Naive thymus-derived CD4-positive, alpha-beta T cell (primary cell): ENCODE measurements at regions not wholly inside any gene's neighbourhood (a gene's known extent, or its start where the extent isn't known, plus 50 kb on each side); places are given as distances from the start of the nearest gene placed in this dataset.
"Not testable (repeated sequence)": the region's sequence is repeated elsewhere in the genome, so short reads cannot be mapped to it uniquely, and the experiment has no call there.

Experiments used
- ATAC-seq: fragments of 150-1000 bp; cut with Tn5 transposase; 2 replicates; pipeline ENCODE4 v1.10.0; 2021; ENCODE audit warnings: mild to moderate bottlenecking, moderate library complexity
- CTCF ChIA-PET: fragments of 350-600 bp; sonication (Branson Sonifier 250); formaldehyde crosslinking; loops from one replicate; lab custom pipeline; 2021; ENCODE audit warnings: antibody characterized with exemption; lab: Charles Lee
- POLR2A ChIA-PET: fragments of 350-600 bp; sonication (Branson Sonifier 250); formaldehyde crosslinking; loops from one replicate; lab custom pipeline; 2021; ENCODE audit warnings: antibody characterized with exemption, inconsistent platforms; lab: Charles Lee
- DNase-seq, 9 donors: peaks; one replicate each; pipeline versions ENCODE4 v3.0.0 to v3.0.0-alpha.2; 2020 to 2022; ENCODE audit warnings: mixed read lengths in 1 of 9
- H3K27ac ChIP-seq: one replicate; pipeline ENCODE4 v1.7.0; 2013; ENCODE audit warnings: mild to moderate bottlenecking, low read depth, low read length, moderate library complexity
- H3K27me3 ChIP-seq, 2 donors: one replicate each; pipeline ENCODE4 v1.7.0; 2013; ENCODE audit warnings: low read length in 2 of 2, mild to moderate bottlenecking in 2 of 2, moderate library complexity in 2 of 2; ENCODE audit not compliant: control insufficient read depth in 2 of 2, insufficient read depth in 2 of 2
- H3K36me3 ChIP-seq, 3 experiments: 1 replicate in 2 of 3; 2 replicates in 1 of 3; pipeline ENCODE4 v1.7.0; 2013; ENCODE audit warnings: low read length in 3 of 3, mild to moderate bottlenecking in 3 of 3, moderate library complexity in 1 of 3; ENCODE audit not compliant: insufficient read depth in 3 of 3, control insufficient read depth in 2 of 3
- H3K4me1 ChIP-seq, 2 donors: one replicate each; pipeline ENCODE4 v1.7.0; 2013; ENCODE audit warnings: low read length in 2 of 2, mild to moderate bottlenecking in 2 of 2, moderate library complexity in 1 of 2; ENCODE audit not compliant: control insufficient read depth in 2 of 2, insufficient read depth in 2 of 2
- H3K4me3 ChIP-seq: 2 replicates; pipeline ENCODE4 v1.7.0; 2013; ENCODE audit warnings: mild to moderate bottlenecking, low read length
- H3K9me3 ChIP-seq, 3 experiments: 1 replicate in 2 of 3; 2 replicates in 1 of 3; pipeline ENCODE4 v1.7.0; 2013; ENCODE audit warnings: low read length in 3 of 3; ENCODE audit not compliant: control insufficient read depth in 2 of 3
- H3K27ac Mint-ChIP-seq, 9 donors: one replicate each; pipeline ENCODE4 v1.8.0; 2020 to 2022; ENCODE audit warnings: mixed read lengths in 9 of 9, mild to moderate bottlenecking in 8 of 9, moderate library complexity in 5 of 9, inconsistent platforms in 2 of 9
- H3K27me3 Mint-ChIP-seq, 5 donors: one replicate each; pipeline ENCODE4 v1.8.0; 2021 to 2022; ENCODE audit warnings: mixed read lengths in 5 of 5, mild to moderate bottlenecking in 1 of 5
- H3K36me3 Mint-ChIP-seq, 5 donors: one replicate each; pipeline ENCODE4 v1.8.0; 2020 to 2022; ENCODE audit warnings: mixed read lengths in 5 of 5, mild to moderate bottlenecking in 3 of 5, inconsistent platforms in 1 of 5
- H3K4me1 Mint-ChIP-seq, 7 donors: one replicate each; pipeline ENCODE4 v1.8.0; 2020 to 2022; ENCODE audit warnings: mixed read lengths in 7 of 7, mild to moderate bottlenecking in 3 of 7, inconsistent platforms in 1 of 7
- H3K4me3 Mint-ChIP-seq, 10 donors: one replicate each; pipeline ENCODE4 v1.8.0; 2020 to 2022; ENCODE audit warnings: mild to moderate bottlenecking in 10 of 10, mixed read lengths in 10 of 10, moderate library complexity in 6 of 10, inconsistent platforms in 2 of 10
- H3K9me3 Mint-ChIP-seq, 11 donors: one replicate each; pipeline ENCODE4 v1.8.0; 2020 to 2022; ENCODE audit warnings: mixed read lengths in 11 of 11, mild to moderate bottlenecking in 4 of 11, inconsistent platforms in 1 of 11, moderate library complexity in 1 of 11
- intact Hi-C, 2 donors: fragments of 100-400 bp; cut with micrococcal nuclease; formaldehyde crosslinking; loops; one replicate each; pipeline ENCODE4 v1.15.1; 2023

- no peak overlapping the region for H3K4me3 Mint-ChIP-seq
- no peaks in the 10 kb centered on the region for H3K27me3 ChIP-seq
- POLR2A ChIA-PET: no interaction called here
- H3K36me3 Mint-ChIP-seq: no peaks in the 10 kb centered on the region
- no peak overlapping the region for H3K27ac ChIP-seq
- DNase-seq (no peak), ATAC-seq (no peak)
- no peaks in the 10 kb centered on the region for H3K4me1 ChIP-seq
- no peaks in the 10 kb centered on the region for H3K36me3 ChIP-seq
- peaks cover 0 to 6% (median 0%) of the 10 kb centered on the region in 5 donors for H3K27me3 Mint-ChIP-seq
- H3K9me3 Mint-ChIP-seq: peaks cover 2 to 27% (median 8%) of the 10 kb centered on the region in 11 donors
- no peak overlapping the region for H3K27ac Mint-ChIP-seq
- H3K4me1 Mint-ChIP-seq: no peaks in the 10 kb centered on the region
- H3K4me3 ChIP-seq: no peak overlapping the region
- intact Hi-C loops: no loop called here
- CTCF ChIA-PET: no interaction called here
- H3K9me3 ChIP-seq: no peaks in the 10 kb centered on the region
Measured at GRCh38 chr12:24625103-24625502, 323.8 kb downstream of the BCAT1 start.

GRCh38 chr12:24619954-24620353, 328.9 kb downstream of the BCAT1 start:
- intact Hi-C loops, H3K4me1 Mint-ChIP-seq, DNase-seq, H3K4me3 ChIP-seq, H3K27ac ChIP-seq, H3K27me3 Mint-ChIP-seq, ATAC-seq, H3K36me3 Mint-ChIP-seq, H3K4me1 ChIP-seq, H3K4me3 Mint-ChIP-seq, H3K27me3 ChIP-seq, H3K36me3 ChIP-seq, H3K9me3 ChIP-seq, H3K27ac Mint-ChIP-seq, POLR2A ChIA-PET, CTCF ChIA-PET: not testable (repeated sequence)
- peaks cover 2 to 22% (median 9%) of the 10 kb centered on the region in 11 donors for H3K9me3 Mint-ChIP-seq

- H3K4me1 Mint-ChIP-seq: no peaks in the 10 kb centered on the region
- no peak overlapping the region for H3K4me3 Mint-ChIP-seq
- H3K36me3 Mint-ChIP-seq: no peaks in the 10 kb centered on the region
- no peak overlapping the region for H3K27ac ChIP-seq
- CTCF ChIA-PET: no interaction called here
- ATAC-seq (no peak), DNase-seq (no peak)
- no peaks in the 10 kb centered on the region for H3K4me1 ChIP-seq
- H3K27me3 ChIP-seq: no peaks in the 10 kb centered on the region
- no peak overlapping the region for H3K27ac Mint-ChIP-seq
- peaks cover 0 to 5% (median 0%) of the 10 kb centered on the region in 5 donors for H3K27me3 Mint-ChIP-seq
- peaks cover 0 to 14% (median 6%) of the 10 kb centered on the region in 11 donors for H3K9me3 Mint-ChIP-seq
- H3K36me3 ChIP-seq: no peaks in the 10 kb centered on the region
- intact Hi-C loops: no loop called here
- no peak overlapping the region for H3K4me3 ChIP-seq
- H3K9me3 ChIP-seq: no peaks in the 10 kb centered on the region
- POLR2A ChIA-PET: no interaction called here
Measured at GRCh38 chr12:24617471-24617870, 331.4 kb downstream of the BCAT1 start.

- Histone ChIP-seq H3K4me3 (no peak overlapping the region), H3K36me3 (no peaks in the 10 kb centered on the region), H3K4me1 (no peaks in the 10 kb centered on the region), H3K27ac (no peak overlapping the region), H3K27me3 (no peaks in the 10 kb centered on the region), H3K9me3 (no peaks in the 10 kb centered on the region)
- ATAC-seq (no peak), DNase-seq (no peak)
- CTCF ChIA-PET: no interaction called here
- POLR2A ChIA-PET: no interaction called here
- Mint-ChIP-seq H3K4me1 (no peaks in the 10 kb centered on the region), H3K4me3 (no peak overlapping the region), H3K36me3 (no peaks in the 10 kb centered on the region), H3K9me3 (peaks cover 0 to 6% (median 2%) of the 10 kb centered on the region in 11 donors), H3K27me3 (peaks cover 0 to 5% (median 0%) of the 10 kb centered on the region in 5 donors), H3K27ac (no peak overlapping the region)
- intact Hi-C loops: no loop called here
Measured at GRCh38 chr12:24615967-24616411, 332.9 kb downstream of the BCAT1 start.

GRCh38 chr12:24608637-24609285, 340.1 kb downstream of the BCAT1 start:
- no peak overlapping the region for H3K4me3 Mint-ChIP-seq
- Histone ChIP-seq H3K9me3 (no peaks in the 10 kb centered on the region), H3K36me3 (no peaks in the 10 kb centered on the region), H3K27ac (no peak overlapping the region), H3K4me3 (no peak overlapping the region), H3K27me3 (no peaks in the 10 kb centered on the region), H3K4me1 (no peaks in the 10 kb centered on the region)
- intact Hi-C loops: no loop called here
- no peak overlapping the region for H3K27ac Mint-ChIP-seq
- DNase-seq (no peak), ATAC-seq (no peak)
- no peaks in the 10 kb centered on the region for H3K36me3 Mint-ChIP-seq
- POLR2A ChIA-PET: no interaction called here
- H3K27me3 Mint-ChIP-seq: peaks cover 0 to 5% (median 0%) of the 10 kb centered on the region in 5 donors
- H3K4me1 Mint-ChIP-seq: no peaks in the 10 kb centered on the region
- H3K9me3 Mint-ChIP-seq: peaks cover 0 to 11% (median 2%) of the 10 kb centered on the region in 11 donors
- CTCF ChIA-PET: no interaction called here

- H3K27ac Mint-ChIP-seq: no peak overlapping the region
Measured at GRCh38 chr12:24608108-24608507, 340.8 kb downstream of the BCAT1 start.

GRCh38 chr12:24605916-24606315, 343.0 kb downstream of the BCAT1 start:
- Histone ChIP-seq H3K4me1 (no peaks in the 10 kb centered on the region), H3K9me3 (no peaks in the 10 kb centered on the region), H3K4me3 (no peak overlapping the region), H3K27ac (no peak overlapping the region), H3K27me3 (no peaks in the 10 kb centered on the region), H3K36me3 (no peaks in the 10 kb centered on the region)
- Mint-ChIP-seq H3K27ac (no peak overlapping the region), H3K4me1 (peaks cover 0 to 1% (median 0%) of the 10 kb centered on the region in 7 donors), H3K9me3 (peaks cover 0 to 11% (median 3%) of the 10 kb centered on the region in 11 donors), H3K4me3 (no peak overlapping the region), H3K27me3 (no peaks in the 10 kb centered on the region), H3K36me3 (no peaks in the 10 kb centered on the region)
- CTCF ChIA-PET: no interaction called here
- DNase-seq (no peak), ATAC-seq (no peak)
- intact Hi-C loops: no loop called here
- POLR2A ChIA-PET: no interaction called here

More at GRCh38 chr12:24608108-24608507, 340.8 kb downstream of the BCAT1 start:
- DNase-seq (no peak), ATAC-seq (no peak)
- Histone ChIP-seq H3K9me3 (no peaks in the 10 kb centered on the region), H3K4me3 (no peak overlapping the region), H3K4me1 (no peaks in the 10 kb centered on the region), H3K36me3 (no peaks in the 10 kb centered on the region), H3K27ac (no peak overlapping the region), H3K27me3 (no peaks in the 10 kb centered on the region)
- CTCF ChIA-PET: no interaction called here
- Mint-ChIP-seq H3K27me3 (peaks cover 0 to 4% (median 0%) of the 10 kb centered on the region in 5 donors), H3K4me1 (no peaks in the 10 kb centered on the region), H3K4me3 (no peak overlapping the region), H3K9me3 (peaks cover 0 to 11% (median 2%) of the 10 kb centered on the region in 11 donors), H3K36me3 (no peaks in the 10 kb centered on the region)
- POLR2A ChIA-PET: no interaction called here
- intact Hi-C loops: no loop called here
